NCI-H1048 (cell line): ENCODE measurements at regions not wholly inside any gene's neighbourhood (a gene's known extent, or its start where the extent isn't known, plus 50 kb on each side); places are given as distances from the start of the nearest gene placed in this dataset.
"Not testable (repeated sequence)": the region's sequence is repeated elsewhere in the genome, so short reads cannot be mapped to it uniquely, and the experiment has no call there.

Experiments used
- DNase-seq: peaks from one replicate; lab custom pipeline; 2025; lab: John Stamatoyannopoulos, UW

GRCh38 chr6:156450421-156450820, 326.8 kb upstream of the ARID1B start:
- no peak for DNase-seq

- no peak for DNase-seq
Observed at GRCh38 chr6:156449569-156449968, 327.6 kb upstream of the ARID1B start.

- DNase-seq, result no peak
Observed at GRCh38 chr6:156449128-156449527, 328.1 kb upstream of the ARID1B start.

- DNase-seq, result no peak
Observed at GRCh38 chr6:156448579-156448978, 328.6 kb upstream of the ARID1B start.

GRCh38 chr6:156440688-156441087, 336.5 kb upstream of the ARID1B start:
- DNase-seq, result no peak

GRCh38 chr6:156438350-156438923, 338.7 kb upstream of the ARID1B start:
- DNase-seq, result no peak

GRCh38 chr6:156437121-156437879, 339.9 kb upstream of the ARID1B start:
- DNase-seq, result no peak

- no peak for DNase-seq
Observed at GRCh38 chr6:156434795-156435190, 342.4 kb upstream of the ARID1B start.

- DNase-seq, result no peak
Observed at GRCh38 chr6:156434049-156434794, 343.0 kb upstream of the ARID1B start.

- DNase-seq, result no peak
Observed at GRCh38 chr6:156432543-156432942, 344.6 kb upstream of the ARID1B start.

- no peak for DNase-seq
Observed at GRCh38 chr6:156430386-156430785, 346.8 kb upstream of the ARID1B start.

- no peak for DNase-seq
Observed at GRCh38 chr6:156427345-156427744, 349.8 kb upstream of the ARID1B start.

GRCh38 chr6:156425359-156426020, 351.7 kb upstream of the ARID1B start:
- DNase-seq, result no peak

GRCh38 chr6:156423829-156424228, 353.3 kb upstream of the ARID1B start:
- no peak for DNase-seq

GRCh38 chr6:156423075-156423474, 354.1 kb upstream of the ARID1B start:
- DNase-seq, result no peak

GRCh38 chr6:156421933-156422332, 355.2 kb upstream of the ARID1B start:
- DNase-seq, result no peak

GRCh38 chr6:156421301-156421700, 355.9 kb upstream of the ARID1B start:
- DNase-seq, result not testable (repeated sequence)

GRCh38 chr6:156420172-156420993, 356.8 kb upstream of the ARID1B start:
- DNase-seq, result no peak

- DNase-seq, result no peak
Observed at GRCh38 chr6:156419594-156419993, 357.6 kb upstream of the ARID1B start.

- DNase-seq, result no peak
Observed at GRCh38 chr6:156418253-156418652, 358.9 kb upstream of the ARID1B start.

- no peak for DNase-seq
Observed at GRCh38 chr6:156416391-156416790, 360.8 kb upstream of the ARID1B start.

- no peak for DNase-seq
Observed at GRCh38 chr6:156413154-156413553, 364.0 kb upstream of the ARID1B start.
